ENCODE measurements at regions not wholly inside any gene's neighbourhood (a gene's known extent, or its start where the extent isn't known, plus 50 kb on each side); places are given as distances from the start of the nearest gene placed in this dataset.

DNA sequence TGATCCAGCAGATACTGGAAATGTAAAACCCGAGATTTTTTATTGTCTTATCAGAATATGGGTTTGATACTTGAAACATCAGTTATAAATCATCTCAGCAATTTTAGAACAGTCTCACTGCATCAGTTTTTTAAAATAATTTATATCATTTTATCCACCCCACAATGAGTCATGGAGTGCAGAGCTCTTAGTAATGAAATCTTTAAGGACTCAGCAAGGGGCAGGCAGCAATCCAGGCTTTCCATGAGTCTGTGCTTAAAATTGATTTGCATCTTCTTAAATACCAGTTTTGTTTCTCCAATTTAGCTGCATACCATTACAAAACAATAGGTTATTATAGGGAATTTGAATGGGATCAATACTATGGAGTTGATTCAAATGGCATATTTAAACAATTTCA lies 832.3 kb downstream of the C6orf118 start:
- Mint-ChIP-seq H3K4me1 (ENCODE audit: low read depth, unreplicated experiment) (no peaks in the 10 kb centered on the region), H3K36me3 (ENCODE audit: insufficient read depth, unreplicated experiment) (no peaks in the 10 kb centered on the region), H3K9me3 (ENCODE audit: low read depth, unreplicated experiment) (no peaks in the 10 kb centered on the region), H3K4me3 (ENCODE audit: low read depth, unreplicated experiment) (no peak overlapping the region), H3K27me3 (ENCODE audit: unreplicated experiment) (no peaks in the 10 kb centered on the region), H3K27ac (ENCODE audit: unreplicated experiment) (no peak overlapping the region)
- CTCF ChIA-PET: no interaction called here
- DNase-seq: no peak
- TF ChIP-seq, protein P1, sequence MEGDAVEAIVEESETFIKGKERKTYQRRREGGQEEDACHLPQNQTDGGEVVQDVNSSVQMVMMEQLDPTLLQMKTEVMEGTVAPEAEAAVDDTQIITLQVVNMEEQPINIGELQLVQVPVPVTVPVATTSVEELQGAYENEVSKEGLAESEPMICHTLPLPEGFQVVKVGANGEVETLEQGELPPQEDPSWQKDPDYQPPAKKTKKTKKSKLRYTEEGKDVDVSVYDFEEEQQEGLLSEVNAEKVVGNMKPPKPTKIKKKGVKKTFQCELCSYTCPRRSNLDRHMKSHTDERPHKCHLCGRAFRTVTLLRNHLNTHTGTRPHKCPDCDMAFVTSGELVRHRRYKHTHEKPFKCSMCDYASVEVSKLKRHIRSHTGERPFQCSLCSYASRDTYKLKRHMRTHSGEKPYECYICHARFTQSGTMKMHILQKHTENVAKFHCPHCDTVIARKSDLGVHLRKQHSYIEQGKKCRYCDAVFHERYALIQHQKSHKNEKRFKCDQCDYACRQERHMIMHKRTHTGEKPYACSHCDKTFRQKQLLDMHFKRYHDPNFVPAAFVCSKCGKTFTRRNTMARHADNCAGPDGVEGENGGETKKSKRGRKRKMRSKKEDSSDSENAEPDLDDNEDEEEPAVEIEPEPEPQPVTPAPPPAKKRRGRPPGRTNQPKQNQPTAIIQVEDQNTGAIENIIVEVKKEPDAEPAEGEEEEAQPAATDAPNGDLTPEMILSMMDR (IDR thresholded peaks at IDR 0.05; ENCODE audit: unreplicated experiment): no peak
- intact Hi-C loops (cut with micrococcal nuclease; ENCODE audit: unreplicated experiment): no loop called here
- no TSS peak for BruUV-seq (replicated peaks)

DNA sequence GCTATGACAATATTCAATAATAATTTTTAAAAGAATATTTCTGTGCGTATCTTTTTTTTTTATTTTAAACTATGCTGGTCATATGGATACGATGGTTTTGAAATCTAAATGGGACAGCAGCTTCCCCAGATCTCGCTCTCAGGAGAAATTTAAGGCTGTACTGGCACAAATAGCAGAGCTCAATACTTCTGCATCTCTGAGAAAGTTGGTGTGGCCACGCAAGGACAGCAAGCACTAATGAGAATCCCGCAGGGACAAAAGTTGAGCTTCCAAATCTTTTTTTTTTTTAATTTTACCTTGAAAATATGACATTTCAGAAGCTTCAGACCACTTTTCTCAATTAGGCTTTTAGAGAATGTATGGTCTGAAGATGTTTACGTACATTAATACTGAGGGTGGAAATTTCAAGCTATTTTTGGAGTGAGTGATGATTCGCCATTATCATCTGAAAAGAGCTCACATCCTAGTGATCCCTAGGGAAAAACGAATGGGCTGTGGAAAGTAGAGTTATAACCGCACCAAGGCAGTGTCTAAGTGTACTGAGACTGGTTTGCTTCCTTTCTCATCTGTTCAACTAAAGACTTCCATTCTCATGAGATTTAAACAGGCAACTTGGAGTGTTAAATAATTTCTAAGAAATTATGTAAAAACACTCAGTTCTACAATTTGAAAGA lies 840.0 kb downstream of the C6orf118 start:
- no peaks in the 10 kb centered on the region for H3K27me3 Mint-ChIP-seq (ENCODE audit: unreplicated experiment)
- H3K4me1 Mint-ChIP-seq (ENCODE audit: low read depth, unreplicated experiment): no peaks in the 10 kb centered on the region
- TF ChIP-seq, protein P1 (IDR thresholded peaks at IDR 0.05; ENCODE audit: unreplicated experiment): no peak
- peaks cover 2% of the 10 kb centered on the region for H3K9me3 Mint-ChIP-seq (ENCODE audit: low read depth, unreplicated experiment)
- BruUV-seq (replicated peaks): no TSS peak
- no peak overlapping the region for H3K4me3 Mint-ChIP-seq (ENCODE audit: low read depth, unreplicated experiment)
- no peak overlapping the region for H3K27ac Mint-ChIP-seq (ENCODE audit: unreplicated experiment)
- intact Hi-C loops (cut with micrococcal nuclease; ENCODE audit: unreplicated experiment): no loop called here
- no peaks in the 10 kb centered on the region for H3K36me3 Mint-ChIP-seq (ENCODE audit: insufficient read depth, unreplicated experiment)
- CTCF ChIA-PET: no interaction called here
- no peak for DNase-seq

DNA sequence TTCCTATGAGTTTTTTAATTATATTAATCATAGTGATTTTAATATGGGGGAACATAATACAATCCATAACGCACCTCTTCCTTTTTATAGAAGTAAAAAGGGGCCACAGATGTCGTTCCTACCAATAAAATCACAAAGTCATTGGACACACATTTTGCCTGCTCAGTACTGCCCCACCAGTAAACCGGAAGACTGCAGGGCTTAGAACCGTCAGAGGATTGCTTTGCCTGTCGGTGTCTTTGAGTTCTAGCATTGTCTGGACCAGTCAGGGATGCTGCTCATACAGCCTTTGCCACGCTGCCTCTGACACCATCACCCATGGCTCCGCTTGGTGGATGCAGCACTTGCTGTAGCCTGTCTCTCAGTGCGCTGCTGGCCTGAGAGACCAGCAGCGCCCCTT lies 853.6 kb downstream of the C6orf118 start:
- no peaks in the 10 kb centered on the region for H3K27me3 Mint-ChIP-seq (ENCODE audit: unreplicated experiment)
- H3K9me3 Mint-ChIP-seq (ENCODE audit: low read depth, unreplicated experiment): peaks cover 2% of the 10 kb centered on the region
- TF ChIP-seq, protein P1 (IDR thresholded peaks at IDR 0.05; ENCODE audit: unreplicated experiment): no peak
- intact Hi-C loops (cut with micrococcal nuclease; ENCODE audit: unreplicated experiment): no loop called here
- H3K4me1 Mint-ChIP-seq (ENCODE audit: low read depth, unreplicated experiment): no peaks in the 10 kb centered on the region
- peaks cover 2% of the 10 kb centered on the region for H3K36me3 Mint-ChIP-seq (ENCODE audit: insufficient read depth, unreplicated experiment)
- CTCF ChIA-PET: no interaction called here
- BruUV-seq (replicated peaks): no TSS peak
- no peak for DNase-seq
- H3K4me3 Mint-ChIP-seq (ENCODE audit: low read depth, unreplicated experiment): no peak overlapping the region
- H3K27ac Mint-ChIP-seq (ENCODE audit: unreplicated experiment): no peak overlapping the region

DNA sequence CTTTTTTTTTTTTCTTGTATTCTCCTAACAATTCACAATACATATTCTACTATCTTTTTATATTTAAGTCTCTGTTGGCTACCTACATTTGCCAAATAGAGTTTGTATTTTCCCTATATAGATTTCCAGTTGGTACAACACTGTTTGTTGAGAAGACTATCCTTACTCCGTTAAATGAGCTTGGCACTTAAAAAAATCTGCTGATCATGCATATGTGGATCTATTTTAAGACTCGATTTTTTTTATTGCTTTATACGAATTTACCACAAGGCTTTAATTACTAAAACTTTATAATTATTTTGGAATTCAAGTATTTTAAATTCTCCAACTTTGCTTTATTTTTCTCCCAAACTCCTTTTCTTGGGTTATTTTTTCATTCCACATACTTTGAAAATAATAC lies 855.6 kb downstream of the C6orf118 start:
- CTCF ChIA-PET: no interaction called here
- no peaks in the 10 kb centered on the region for H3K36me3 Mint-ChIP-seq (ENCODE audit: insufficient read depth, unreplicated experiment)
- intact Hi-C loops (cut with micrococcal nuclease; ENCODE audit: unreplicated experiment): no loop called here
- H3K4me3 Mint-ChIP-seq (ENCODE audit: low read depth, unreplicated experiment): no peak overlapping the region
- H3K27ac Mint-ChIP-seq (ENCODE audit: unreplicated experiment): no peak overlapping the region
- no peaks in the 10 kb centered on the region for H3K27me3 Mint-ChIP-seq (ENCODE audit: unreplicated experiment)
- H3K4me1 Mint-ChIP-seq (ENCODE audit: low read depth, unreplicated experiment): no peaks in the 10 kb centered on the region
- BruUV-seq (replicated peaks): no TSS peak
- TF ChIP-seq, protein P1 (IDR thresholded peaks at IDR 0.05; ENCODE audit: unreplicated experiment): no peak
- no peak for DNase-seq
- H3K9me3 Mint-ChIP-seq (ENCODE audit: low read depth, unreplicated experiment): peaks cover 4% of the 10 kb centered on the region
